ENCODE measurements at regions not wholly inside any gene's neighbourhood (a gene's known extent, or its start where the extent isn't known, plus 50 kb on each side); places are given as distances from the start of the nearest gene placed in this dataset.
"Not testable (repeated sequence)": the region's sequence is repeated elsewhere in the genome, so short reads cannot be mapped to it uniquely, and the experiment has no call there.

DNA sequence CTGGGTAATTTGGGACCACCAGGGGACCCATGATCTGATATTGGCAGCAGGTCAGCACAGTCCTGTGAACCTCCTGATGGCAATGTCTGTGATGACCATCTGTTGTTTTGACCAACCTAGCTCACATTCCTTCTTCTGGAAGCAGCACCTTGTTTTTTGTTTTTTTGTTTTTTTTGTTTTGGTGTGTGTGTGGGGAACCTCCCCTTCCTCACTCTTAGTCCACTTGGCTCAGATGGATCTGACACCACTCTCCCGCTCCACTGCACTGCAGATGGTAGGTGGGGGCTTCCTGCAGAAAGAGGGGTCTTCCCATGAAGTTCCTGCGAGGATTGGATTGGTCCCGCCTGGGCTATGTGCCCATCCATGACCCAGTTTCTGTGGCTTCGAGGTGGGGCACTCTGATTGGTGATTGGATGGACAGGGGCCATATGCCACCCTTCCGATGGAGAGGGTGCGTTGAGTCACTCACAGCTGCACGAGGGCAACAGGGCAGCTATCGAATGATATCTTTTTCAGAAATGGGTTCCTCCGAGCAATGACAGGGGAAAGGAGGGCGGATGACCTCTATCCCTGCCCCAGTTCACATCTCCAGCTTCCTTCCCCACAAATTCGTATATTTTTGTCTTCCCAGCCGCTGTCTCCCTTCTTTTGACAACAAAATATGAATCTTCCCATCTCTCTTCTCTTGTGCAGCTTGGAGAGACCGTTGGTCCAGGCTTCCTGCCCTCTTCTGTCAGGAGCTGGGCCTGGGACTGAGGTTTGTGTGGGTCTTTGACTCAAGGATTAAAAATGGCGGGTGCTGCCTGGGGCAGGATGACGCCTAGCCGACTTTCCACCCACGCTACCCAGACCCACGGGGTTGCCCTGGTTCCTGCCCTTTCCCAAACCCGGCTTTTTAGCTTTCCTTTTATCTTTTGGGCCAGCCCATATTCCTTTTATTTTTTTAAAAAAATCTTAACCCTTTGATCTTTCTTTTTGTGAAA is 132.1 kb upstream of the KCNG1 start:
- no peak for DNase-seq

DNA sequence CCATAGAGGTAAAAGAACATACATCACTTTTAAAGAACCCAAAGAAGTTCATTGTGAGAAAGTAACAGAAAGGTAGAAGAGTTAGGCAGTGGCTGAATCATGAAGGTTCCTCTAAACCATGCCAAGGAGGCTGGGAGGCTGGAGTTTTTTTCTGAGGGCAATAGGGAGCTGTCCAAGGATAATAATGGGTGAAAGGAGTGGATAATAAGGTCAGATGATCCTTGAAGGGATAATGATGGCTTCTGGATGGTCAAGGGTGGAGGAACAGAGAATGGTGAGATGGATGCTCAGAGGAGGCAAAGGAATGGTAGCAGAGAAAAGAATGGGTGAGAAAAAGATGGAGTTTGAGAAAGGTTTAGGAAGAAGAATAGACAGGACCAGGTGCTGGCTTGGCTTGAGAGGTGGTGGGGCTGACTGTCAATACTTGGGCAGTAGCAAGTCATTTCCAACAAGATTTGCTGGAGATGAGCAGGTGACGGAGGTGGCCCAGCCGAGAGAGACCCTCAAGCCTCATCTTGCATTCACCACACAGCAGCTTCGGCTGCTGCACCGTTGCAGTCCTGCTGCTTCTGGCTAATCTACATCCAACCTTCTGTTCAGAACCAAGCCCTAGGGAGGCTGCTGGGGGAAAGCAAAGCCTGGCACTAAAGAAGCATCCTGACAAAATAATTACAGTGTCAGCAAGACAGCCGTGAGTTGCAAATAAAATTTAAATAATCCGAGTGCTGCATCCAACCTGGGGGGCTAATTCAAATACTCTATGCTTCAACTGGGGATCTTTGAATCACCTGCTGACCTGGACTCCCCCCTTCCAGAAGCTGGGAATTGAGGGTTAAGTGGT is 131.2 kb upstream of the KCNG1 start:
- no peak for DNase-seq

DNA sequence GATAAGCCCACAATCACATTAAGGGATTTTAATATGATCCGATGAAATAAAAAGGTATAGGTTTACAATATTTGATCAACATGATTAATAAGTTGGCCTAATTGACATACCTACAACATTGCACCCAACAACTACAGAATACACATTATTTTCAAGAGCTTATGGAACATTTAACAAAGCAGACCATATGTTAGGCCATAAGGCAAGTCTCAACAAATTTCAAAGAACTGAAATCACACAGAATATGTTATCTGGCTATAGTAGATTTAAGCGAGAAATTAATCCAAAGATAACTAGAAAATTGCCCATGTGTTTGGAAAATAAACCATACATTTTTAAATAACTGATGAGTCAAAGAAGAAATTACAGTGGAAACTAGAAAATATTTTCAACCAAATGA is 126.0 kb upstream of the KCNG1 start:
- DNase-seq = no peak

DNA sequence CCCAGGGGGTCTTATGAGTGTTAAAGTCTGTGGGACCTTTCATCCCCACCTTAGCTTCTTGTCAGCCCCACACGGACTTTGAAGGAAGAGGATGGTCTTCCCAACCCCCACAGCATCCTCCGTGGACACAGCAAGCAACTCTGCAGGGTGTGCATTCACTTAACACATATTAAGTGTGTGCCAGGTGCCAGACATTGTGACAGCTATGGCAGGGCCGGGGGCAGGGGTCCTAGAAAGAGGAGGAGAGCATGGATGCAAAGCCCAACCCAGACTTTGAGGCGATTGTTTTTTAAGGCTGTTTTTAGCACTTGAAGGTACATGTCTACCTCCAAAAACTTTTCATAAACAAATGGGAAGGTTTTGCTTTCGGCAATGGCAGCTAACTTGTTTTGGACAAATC is 121.6 kb upstream of the KCNG1 start:
- no peak for DNase-seq

DNA sequence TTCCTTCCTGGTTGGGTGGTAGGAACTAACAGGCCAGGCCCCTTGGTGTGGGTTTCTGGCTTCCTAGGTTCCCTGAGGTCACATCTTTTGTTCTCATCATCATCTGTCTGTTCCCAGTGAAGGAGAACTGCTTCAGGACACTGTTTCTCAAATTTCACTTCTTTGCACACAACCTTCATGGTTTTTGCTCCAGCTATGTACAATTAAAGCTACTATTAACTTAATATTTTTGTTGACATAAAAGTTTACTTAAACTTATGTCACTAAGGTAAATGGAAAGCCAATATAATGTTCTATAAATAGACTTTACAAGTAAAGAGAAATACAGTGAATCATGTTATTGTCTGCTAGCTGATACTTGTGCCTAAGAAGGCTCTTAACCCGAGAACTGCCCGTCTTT is 120.7 kb upstream of the KCNG1 start:
- DNase-seq = no peak

DNA sequence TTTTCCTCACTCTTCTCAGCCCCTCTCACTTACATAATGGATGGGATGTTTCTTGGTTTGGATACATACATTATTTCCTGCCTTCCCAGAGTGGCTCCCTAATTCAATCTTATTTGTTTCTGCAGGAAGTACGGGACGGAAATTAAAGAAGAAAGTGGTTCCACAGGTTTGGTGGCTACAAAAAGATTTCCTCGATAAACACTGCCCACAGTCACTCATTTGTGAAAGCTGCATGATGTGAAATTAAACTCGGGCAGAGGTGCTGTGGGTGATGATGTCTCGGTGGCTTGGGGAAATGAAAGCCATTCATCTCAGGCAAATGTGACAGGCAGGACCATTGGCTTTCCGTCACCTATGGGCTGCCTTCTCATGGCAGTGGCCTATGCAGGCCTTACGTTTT is 119.5 kb upstream of the KCNG1 start:
- DNase-seq = peak; percentile 9

DNA sequence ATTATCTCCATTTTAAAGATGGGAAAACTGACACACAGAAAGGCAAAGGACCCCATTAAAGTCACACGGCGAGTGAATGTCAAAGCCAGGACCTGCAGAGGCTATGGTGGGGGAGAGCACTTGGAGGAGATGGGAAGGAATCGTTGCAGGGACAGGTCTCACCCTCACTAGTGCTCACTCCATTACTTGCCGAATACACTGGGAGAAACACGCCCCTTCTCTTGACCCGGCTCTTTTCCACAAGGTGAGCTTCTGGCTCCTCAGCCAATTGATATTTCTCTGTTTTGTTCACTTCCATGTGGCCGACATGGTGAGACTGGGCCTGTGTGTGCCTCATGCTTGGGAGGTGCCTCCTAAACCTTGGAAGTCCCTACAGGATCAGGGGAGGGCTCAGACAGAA is 117.8 kb upstream of the KCNG1 start:
- DNase-seq = no peak

DNA sequence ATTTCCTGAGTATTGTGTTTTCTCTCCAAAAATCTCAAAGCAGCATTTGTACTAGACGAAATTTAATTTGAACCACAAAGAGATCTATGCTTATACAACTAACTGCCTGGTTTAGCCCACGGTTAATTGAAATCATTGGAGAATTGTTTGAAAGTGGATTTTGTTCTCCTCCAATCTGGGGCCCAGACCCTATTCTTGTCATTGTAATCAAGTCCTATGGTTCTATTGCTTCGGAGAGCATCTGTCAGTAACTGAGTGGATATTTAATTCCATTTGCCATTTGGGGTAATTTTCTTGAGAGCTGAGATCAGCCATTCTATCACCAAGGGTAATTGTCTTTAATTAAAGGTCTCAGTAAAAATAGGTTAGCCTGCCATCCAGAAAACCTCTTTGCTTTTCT is 117.0 kb upstream of the KCNG1 start:
- no peak for DNase-seq

DNA sequence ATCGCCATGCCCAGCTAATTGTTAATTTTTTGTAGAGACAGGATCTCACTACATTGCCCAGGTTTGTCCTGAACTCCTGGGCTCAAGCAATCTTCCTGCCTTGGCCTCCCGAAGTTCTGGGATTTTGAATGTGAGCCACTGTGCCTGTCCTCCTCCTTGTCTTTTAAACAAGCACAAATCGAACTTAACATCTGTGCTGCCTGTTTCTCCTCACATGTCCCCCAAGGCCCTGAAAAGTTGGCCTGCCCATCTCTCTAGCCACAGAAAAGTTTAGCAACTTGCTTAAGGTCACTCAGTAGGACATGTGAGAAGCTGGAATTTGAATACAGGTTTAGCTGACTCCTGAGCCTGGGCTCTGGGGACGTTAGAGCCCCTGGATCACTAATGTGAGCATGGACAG is 115.7 kb upstream of the KCNG1 start:
- no peak for DNase-seq

DNA sequence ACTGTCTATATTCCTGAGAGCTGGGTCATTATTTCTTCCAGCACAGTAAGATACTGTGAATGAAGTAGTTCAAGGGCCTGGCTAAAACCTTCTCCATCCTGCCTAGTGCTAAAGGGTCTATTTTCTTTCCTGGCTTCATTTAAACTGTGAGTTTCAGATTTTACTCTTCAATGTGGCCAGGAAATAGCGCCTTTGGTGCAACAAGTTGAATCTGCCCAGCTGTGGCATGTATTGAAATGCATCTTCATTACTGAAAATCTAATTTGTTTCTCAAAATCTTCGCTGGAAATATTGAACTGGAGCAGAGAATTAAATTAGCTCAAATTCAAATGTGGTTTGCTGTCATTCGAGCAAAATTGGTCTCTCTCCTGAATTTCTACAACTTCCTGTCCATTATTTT is 114.6 kb upstream of the KCNG1 start:
- no peak for DNase-seq

DNA sequence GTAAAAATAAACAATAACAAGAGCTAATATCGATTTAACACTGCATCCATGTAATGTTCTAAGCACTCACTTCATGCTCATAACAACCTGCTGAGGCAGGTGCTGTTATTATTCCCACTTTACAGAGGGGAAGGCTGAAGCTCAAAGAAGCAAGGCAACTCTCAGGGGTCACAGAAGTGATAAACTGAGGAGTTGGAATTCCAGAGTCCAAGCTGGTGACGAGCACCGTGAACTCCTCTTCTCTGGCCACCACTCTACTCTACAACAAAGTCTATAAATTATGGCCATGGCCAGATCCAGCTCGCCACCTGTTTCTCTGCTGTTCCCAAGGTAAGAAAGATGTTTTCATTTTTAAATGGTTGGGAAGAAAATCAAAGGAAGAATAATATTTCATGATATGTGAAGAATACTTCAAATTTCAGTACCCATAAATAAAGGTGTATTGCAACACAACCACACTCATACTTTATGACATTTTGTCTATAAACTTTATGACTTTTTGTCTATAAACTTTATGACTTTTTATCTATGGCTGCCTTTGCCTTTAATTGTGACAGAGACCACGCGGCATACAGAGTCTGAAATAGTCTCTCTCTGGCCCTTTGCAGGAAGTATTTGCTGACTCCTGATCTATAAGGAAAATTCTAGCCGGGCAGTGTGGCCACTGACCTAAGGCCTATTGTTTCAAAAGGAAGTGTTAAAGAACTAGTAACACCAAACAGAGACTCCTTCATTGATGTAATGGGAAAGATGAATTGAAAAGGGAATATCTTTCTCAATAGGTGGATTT is 113.2 kb upstream of the KCNG1 start:
- DNase-seq = no peak

DNA sequence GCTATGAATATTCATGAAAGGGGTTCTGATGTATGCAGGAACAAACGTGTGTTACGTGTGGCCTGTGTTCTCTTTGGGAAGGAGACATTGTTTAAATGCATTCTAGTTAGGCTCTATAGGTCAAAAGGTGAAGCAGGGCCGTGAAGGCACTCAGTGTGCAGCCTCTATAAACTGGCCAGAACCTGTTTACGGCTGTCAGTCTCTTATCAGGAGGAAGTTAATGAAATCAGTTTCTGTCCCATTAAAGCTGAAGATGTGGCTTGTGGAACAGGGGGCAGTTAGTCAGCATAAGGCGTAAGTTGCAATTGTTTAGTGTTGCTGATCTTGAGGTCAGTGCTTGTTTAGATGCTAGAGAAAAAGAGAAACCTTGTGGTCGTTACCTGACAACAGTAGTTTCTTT is 111.5 kb upstream of the KCNG1 start:
- no peak for DNase-seq

DNA sequence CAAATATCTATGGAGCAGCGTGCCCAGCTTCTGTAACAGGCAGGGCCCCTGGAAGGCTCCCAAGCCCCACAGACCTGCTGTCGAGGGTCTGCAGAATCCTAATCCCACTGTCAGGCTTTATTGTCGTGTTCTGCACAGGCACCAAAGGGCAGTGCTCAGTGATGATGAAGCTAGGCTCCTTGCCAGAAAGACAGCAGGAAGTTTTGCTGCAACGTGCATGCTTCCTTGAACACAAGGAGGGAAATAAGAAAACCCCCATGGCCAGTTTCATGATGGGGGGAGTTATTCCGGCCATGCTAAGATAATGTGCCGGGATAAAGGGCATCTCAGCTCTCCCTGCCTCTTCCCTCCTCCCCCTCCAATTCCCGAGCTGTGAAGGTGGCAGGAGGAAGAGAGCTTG is 109.4 kb upstream of the KCNG1 start:
- no peak for DNase-seq

DNA sequence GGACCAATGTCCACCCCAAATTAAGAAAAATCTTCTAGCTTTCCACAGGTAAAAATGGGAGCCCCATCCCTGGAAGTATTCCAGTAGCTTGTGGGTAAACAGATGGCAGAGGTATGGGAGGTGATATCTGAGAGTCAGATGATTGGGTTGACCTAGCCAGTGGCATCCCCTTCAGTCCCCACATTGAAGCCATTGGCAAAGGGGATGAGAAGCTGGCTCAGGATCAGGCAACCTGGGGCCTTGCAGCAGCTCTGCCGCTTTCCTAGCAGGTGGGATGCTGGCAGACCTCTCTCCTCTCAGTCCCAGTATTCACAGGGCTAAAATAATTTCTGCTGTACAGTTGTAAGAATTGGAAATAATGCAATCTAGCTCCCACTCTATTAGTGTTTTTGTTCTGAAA is 108.9 kb upstream of the KCNG1 start:
- DNase-seq = no peak

DNA sequence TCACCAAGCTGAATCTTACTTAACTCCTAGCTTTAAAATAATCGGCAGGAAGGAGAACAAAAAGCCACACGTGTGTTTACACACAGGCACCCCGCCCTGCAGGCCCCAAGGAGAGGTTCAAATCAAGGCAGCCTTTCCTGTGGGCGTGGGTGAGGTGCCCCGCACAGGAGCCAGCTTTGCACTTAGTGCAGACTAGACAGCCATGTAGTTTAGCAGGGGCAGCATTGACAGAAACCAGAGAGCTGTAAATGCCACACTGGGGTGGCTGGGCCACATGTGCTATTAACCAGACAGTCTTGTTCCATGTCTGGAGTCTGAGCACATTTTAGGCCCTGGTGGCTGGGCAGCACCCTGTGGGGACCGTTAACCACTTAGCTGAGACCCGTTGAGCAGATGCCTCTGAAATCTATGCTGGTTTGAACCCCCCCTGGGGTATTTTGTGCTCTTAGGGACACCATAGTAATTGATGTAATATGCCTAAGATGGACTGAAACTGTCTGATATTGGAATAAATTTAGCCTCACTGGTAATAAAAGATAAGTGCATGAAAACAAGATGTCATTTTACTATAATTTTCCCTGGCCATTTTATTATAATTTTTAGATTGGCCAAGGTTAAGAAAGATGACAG is 106.4 kb upstream of the KCNG1 start:
- no peak for DNase-seq

DNA sequence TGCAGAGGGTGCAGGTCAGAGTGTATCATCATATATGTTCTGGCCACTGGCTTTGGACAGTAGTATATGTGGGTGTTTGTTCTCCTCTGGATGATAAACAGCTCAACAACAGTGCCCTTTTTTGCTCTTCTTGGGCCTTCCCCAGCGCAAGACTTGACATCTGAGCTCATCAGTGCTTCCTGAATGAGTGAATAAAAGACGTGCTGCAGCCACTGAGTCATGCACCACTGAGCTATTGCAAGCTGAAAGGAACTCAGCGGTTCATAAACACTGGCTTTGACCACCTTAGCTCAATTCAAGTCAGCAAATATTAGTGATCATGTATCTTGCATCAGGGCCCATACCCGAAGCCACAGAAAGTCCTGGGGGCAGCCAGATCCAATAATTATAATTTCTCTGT is 105.3 kb upstream of the KCNG1 start:
- DNase-seq = no peak

DNA sequence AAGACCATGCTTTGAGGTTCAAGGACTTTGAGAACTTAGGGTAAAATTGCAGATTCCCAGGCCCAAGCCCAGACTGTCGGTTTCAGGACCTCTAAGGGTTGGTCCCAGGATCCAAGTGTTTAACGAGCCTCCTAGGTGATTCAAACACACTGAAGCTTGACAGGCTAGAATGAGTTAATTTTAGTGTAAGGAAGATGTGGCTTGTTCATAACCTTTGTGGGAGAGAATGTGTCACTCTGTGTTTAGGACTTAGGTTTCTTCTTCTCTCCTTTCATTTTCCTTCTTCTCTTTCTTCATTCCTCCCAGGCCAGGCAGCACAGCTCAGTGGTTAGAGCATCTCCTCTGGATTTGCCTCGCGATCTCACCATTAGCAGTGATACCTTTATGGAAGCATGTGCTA is 104.8 kb upstream of the KCNG1 start:
- no peak for DNase-seq

DNA sequence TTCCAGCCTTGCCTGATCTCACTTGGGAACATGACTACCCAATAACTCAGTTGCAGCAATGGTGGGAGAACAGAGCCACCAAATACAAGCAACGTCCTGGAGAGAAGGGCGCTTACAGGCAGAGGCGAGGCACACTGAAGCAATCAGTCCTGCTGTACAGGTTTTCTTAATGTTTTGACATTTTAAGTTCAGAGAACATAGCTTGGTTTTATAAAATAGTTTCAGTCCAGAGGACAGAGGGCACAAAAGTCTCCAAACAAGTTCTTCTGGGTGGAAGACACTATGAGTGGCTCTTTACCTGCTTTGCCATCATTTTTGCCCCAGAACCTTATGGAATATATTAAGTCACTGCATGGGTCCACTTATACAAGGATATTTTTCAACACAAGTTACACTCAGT is 103.4 kb upstream of the KCNG1 start:
- no peak for DNase-seq

DNA sequence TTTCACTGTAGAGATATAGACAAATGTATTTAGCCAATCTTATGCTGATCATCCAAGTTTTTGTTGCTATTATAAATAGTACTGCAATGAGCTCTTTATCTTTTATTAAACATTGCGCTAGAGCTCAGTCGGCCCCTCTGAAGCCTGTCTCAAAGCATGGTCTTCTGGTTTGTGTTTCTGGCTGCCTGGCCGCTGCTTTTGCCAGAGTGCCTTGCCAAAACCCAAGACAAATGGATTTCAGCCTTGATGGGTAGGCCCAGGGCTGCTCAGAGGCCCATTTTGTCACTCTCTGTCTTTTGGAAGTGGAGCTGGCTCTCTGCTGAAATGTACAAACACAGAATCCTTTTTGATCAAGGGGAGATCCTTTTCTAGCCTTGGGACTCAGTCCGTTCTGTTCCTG is 102.9 kb upstream of the KCNG1 start:
- DNase-seq = no peak

DNA sequence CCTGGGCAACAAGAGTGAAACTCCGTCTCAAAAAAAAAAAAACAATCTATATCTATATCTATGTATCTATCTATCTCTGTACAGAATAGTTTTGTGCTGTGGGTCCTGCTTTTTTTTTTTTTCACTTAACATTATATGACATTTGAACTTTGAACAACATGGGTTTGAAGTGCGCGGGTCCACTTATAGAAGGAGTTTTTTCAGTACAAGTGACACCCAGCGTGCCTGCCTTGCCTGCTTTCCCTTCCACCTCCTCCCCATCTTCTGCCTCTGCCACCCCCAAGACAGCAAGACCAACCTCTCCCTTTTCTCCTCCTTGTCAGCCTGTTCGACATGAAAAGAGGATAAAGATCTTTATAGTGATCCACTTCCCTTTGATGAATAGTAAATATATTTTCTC is 102.2 kb upstream of the KCNG1 start:
- no peak for DNase-seq

DNA sequence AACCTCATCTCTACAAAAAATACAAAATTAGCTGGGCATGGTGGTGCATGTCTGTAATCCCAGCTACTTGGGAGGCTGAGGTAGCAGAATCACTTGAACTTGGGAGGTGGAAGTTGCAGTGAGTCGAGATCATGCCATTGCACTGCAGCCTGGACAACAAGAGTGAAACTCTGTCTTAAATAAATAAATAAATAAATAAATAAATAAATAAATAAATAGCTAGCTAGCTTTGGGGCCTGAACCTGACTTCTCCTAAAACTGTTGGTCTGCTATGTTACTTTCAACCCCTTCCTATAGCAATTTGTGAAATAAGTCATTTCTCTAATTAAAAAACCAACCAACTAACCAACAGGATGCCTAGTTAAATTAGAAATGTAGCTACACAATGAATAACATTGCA is 101.0 kb upstream of the KCNG1 start:
- not testable (repeated sequence) for DNase-seq

DNA sequence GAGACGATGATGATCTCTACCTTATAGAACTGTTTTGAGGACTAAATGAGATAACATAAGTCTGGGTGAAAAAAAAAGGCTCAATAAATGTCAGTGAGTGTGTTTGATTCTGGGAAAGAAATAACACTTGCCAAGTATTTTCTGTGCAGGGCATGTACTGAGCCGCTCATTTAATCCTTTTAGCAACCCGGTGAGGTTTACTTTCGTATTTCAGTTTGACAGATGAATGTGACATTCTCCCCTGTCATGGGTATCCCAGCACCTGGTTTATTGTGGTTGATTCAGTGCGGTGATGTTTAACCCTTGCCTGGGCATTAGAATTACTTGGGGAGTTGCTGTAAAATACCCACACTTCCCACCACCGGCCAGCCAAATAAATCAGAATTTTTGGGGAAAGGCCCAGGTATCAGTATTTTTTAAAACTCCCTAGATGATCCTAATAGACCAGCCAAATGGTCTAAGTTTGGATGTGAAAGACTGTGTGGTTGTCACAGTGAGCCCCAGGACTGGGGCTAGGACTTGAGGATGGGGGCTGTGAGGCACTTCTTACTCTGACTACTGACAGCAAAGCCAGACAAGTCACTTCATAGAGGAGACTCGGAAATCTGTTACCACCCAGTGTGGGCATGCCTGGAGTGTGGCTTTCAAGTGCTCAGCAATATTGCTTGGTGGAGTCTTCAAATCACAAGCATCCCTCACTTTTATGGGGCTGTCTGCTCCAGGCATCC is 100.2 kb upstream of the KCNG1 start:
- no peak for DNase-seq
